ENCODE measurements at regions not wholly inside any gene's neighbourhood (a gene's known extent, or its start where the extent isn't known, plus 50 kb on each side); places are given as distances from the start of the nearest gene placed in this dataset.

DNA sequence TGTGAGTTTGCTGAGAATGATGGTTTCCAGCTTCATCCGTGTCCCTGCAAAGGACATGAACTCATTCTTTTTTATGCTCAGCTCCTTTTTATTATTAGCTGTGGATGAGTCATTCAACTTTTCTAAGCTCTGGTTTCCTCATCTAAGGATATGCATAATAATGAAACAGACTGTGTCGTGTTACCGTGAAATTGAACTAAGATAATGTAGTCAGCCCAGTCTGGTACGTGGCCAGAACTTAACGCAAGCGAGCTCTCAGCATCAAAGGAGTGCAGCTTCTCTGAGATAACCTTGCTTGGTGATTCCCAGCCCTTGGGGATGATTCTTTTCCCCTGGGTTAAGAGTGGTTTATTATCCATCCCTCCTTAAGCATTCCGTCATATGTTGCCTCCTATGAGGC lies 454.3 kb upstream of the EEF2KMT start:
- Mint-ChIP-seq H3K27ac (no peak overlapping the region), H3K27me3 (peaks cover 2% of the 10 kb centered on the region), H3K36me3 (no peaks in the 10 kb centered on the region), H3K9me3 (ENCODE audit: low read depth) (peaks cover 6% of the 10 kb centered on the region), H3K4me1 (ENCODE audit: low read depth) (no peaks in the 10 kb centered on the region), H3K4me3 (no peak overlapping the region)

- Mint-ChIP-seq H3K36me3 (no peaks in the 10 kb centered on the region), H3K9me3 (ENCODE audit: low read depth) (peaks cover 6% of the 10 kb centered on the region), H3K27me3 (peaks cover 5% of the 10 kb centered on the region), H3K4me3 (no peak overlapping the region), H3K27ac (no peak overlapping the region), H3K4me1 (ENCODE audit: low read depth) (no peaks in the 10 kb centered on the region)
Measured at GRCh38 chr16:5549802-5550201, 452.2 kb upstream of the EEF2KMT start.

GRCh38 chr16:5541356-5541755 lies 443.8 kb upstream of the EEF2KMT start:
- no peak overlapping the region for H3K27ac Mint-ChIP-seq
- peaks cover 8% of the 10 kb centered on the region for H3K9me3 Mint-ChIP-seq (ENCODE audit: low read depth)
- no peak overlapping the region for H3K4me3 Mint-ChIP-seq
- H3K36me3 Mint-ChIP-seq = no peaks in the 10 kb centered on the region
- H3K27me3 Mint-ChIP-seq = peaks cover 19% of the 10 kb centered on the region
- H3K4me1 Mint-ChIP-seq (ENCODE audit: low read depth) = no peaks in the 10 kb centered on the region

DNA sequence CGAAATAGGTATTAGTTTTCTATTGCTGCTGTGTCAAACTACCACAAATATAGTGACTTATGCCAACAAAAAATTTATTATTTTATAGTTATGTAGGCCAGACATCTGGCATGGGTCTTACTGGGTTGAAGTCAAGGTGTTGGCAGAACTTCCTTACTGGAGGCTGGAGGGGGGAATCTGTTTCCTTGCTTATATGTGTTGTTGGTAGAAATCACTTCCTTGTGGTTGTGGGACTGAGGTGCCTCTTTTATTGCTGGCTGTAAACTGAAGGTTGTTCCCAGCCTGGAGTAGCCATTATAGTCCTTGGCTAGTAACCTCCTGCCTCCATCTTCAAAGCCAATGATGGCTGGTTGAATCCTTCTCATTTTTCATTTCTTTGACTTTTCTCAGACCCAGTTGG lies 439.8 kb upstream of the EEF2KMT start:
- no peak overlapping the region for H3K27ac Mint-ChIP-seq
- no peaks in the 10 kb centered on the region for H3K4me1 Mint-ChIP-seq (ENCODE audit: low read depth)
- peaks cover 18% of the 10 kb centered on the region for H3K9me3 Mint-ChIP-seq (ENCODE audit: low read depth)
- H3K4me3 Mint-ChIP-seq = no peak overlapping the region
- H3K36me3 Mint-ChIP-seq = no peaks in the 10 kb centered on the region
- H3K27me3 Mint-ChIP-seq = peaks cover 9% of the 10 kb centered on the region

GRCh38 chr16:5533321-5533888 lies 435.8 kb upstream of the EEF2KMT start:
- Mint-ChIP-seq H3K4me3 (no peak overlapping the region), H3K4me1 (ENCODE audit: low read depth) (no peaks in the 10 kb centered on the region), H3K27ac (no peak overlapping the region), H3K36me3 (no peaks in the 10 kb centered on the region), H3K27me3 (peaks cover 6% of the 10 kb centered on the region), H3K9me3 (ENCODE audit: low read depth) (peaks cover 25% of the 10 kb centered on the region)

GRCh38 chr16:5527817-5528216 lies 430.2 kb upstream of the EEF2KMT start:
- Mint-ChIP-seq H3K27me3 (peaks cover 8% of the 10 kb centered on the region), H3K4me3 (no peak overlapping the region), H3K4me1 (ENCODE audit: low read depth) (no peaks in the 10 kb centered on the region), H3K9me3 (ENCODE audit: low read depth) (peaks cover 7% of the 10 kb centered on the region), H3K27ac (no peak overlapping the region), H3K36me3 (no peaks in the 10 kb centered on the region)

DNA sequence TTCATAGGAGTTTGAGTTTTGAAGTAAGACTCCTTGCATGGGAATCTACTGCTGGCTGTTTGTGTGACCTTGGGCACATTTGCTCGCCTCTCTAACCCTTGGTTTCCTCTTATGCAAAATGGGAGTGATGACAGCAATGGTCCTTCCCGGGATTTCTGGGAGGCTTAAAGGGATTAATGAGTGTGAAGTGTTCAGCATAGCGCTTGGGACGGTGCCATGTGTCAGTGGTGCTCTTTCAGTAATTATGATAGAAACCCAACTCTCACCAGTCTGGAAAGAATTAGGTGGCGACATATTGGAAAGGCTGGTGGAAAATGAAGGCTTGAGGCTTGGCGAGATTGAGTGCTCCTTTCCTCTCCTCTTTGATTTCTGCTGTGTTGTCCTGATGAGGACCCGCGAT lies 429.2 kb upstream of the EEF2KMT start:
- H3K36me3 Mint-ChIP-seq = no peaks in the 10 kb centered on the region
- H3K9me3 Mint-ChIP-seq (ENCODE audit: low read depth) = peaks cover 7% of the 10 kb centered on the region
- H3K4me1 Mint-ChIP-seq (ENCODE audit: low read depth) = no peaks in the 10 kb centered on the region
- H3K4me3 Mint-ChIP-seq = no peak overlapping the region
- H3K27ac Mint-ChIP-seq = no peak overlapping the region
- H3K27me3 Mint-ChIP-seq = peaks cover 8% of the 10 kb centered on the region

- Mint-ChIP-seq H3K9me3 (ENCODE audit: low read depth) (no peaks in the 10 kb centered on the region), H3K36me3 (no peaks in the 10 kb centered on the region), H3K27ac (no peak overlapping the region), H3K4me1 (ENCODE audit: low read depth) (no peaks in the 10 kb centered on the region), H3K4me3 (no peak overlapping the region), H3K27me3 (peaks cover 8% of the 10 kb centered on the region)
Measured at GRCh38 chr16:5523829-5524228, 426.2 kb upstream of the EEF2KMT start.

DNA sequence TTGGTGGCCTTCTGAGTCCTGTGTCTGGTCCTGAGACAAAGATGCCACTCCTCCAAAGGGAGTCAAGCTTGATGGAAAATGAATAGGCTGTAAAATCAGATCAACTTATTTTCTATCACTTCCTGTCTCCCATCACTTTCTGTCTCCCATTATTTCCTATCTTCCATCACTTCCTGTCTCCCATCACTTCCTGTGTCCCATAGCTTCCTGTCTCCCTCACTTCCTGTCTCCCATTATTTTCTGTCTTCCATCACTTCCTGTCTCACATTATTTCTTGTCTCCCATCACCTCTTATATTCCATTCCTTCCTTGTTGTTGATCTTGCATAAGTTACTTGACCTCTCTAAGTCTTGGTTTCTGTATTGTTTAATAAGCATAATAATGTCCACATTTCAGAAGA lies 418.5 kb upstream of the EEF2KMT start:
- Mint-ChIP-seq H3K4me3 (no peak overlapping the region), H3K4me1 (ENCODE audit: low read depth) (no peaks in the 10 kb centered on the region), H3K27ac (no peak overlapping the region), H3K36me3 (no peaks in the 10 kb centered on the region), H3K27me3 (peaks cover 5% of the 10 kb centered on the region), H3K9me3 (ENCODE audit: low read depth) (peaks cover 5% of the 10 kb centered on the region)

DNA sequence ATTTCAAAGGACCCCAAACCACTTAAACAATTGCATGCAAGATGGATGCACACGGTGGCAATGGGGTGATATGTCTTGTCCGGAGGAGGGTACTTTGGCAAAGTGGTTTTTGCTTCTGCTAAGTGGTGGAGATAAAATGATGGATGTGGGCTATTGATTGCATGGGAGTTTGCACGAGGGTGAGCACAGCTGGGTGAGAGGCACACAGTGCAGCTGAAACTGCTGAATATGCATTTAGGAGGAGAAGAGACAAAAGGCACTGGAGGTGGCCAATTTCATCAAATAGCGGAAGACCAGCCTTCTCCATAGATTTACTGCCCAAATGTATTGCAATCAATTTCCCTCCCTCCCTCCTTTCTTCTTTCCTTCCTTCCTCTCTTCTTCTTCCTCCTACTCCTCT lies 414.4 kb upstream of the EEF2KMT start:
- peaks cover 5% of the 10 kb centered on the region for H3K9me3 Mint-ChIP-seq (ENCODE audit: low read depth)
- H3K36me3 Mint-ChIP-seq = no peaks in the 10 kb centered on the region
- H3K27ac Mint-ChIP-seq = no peak overlapping the region
- no peak overlapping the region for H3K4me3 Mint-ChIP-seq
- no peaks in the 10 kb centered on the region for H3K4me1 Mint-ChIP-seq (ENCODE audit: low read depth)
- H3K27me3 Mint-ChIP-seq = peaks cover 9% of the 10 kb centered on the region

DNA sequence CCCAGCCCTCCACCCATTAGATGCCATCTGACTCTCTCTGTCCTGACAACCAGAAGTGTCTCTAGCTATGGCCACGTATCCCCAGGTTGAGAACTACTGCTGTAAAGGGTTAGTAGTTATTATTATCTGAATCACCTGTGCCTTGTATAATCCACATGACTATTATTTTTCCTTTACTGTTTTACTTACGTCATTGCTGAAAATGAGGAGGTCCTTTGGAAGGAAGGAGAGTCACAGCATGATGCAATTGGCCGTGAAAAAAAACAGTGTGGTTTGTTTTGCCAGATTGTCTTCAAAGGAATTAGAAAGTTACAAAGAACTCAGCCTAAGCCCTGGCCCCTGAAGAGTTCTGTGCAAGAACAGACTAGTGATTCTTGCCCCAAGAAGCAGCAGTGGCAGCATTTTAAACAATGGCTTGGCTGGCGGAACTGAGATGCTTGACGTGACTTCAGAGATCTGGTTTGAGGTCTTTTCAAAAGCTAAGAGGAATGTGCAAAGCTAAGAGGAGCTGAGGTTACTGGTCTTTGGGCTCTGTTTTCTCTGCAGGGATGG lies 413.3 kb upstream of the EEF2KMT start:
- H3K9me3 Mint-ChIP-seq (ENCODE audit: low read depth) = no peaks in the 10 kb centered on the region
- no peaks in the 10 kb centered on the region for H3K36me3 Mint-ChIP-seq
- no peak overlapping the region for H3K4me3 Mint-ChIP-seq
- peaks cover 12% of the 10 kb centered on the region for H3K27me3 Mint-ChIP-seq
- H3K27ac Mint-ChIP-seq = no peak overlapping the region
- H3K4me1 Mint-ChIP-seq (ENCODE audit: low read depth) = no peaks in the 10 kb centered on the region

- Mint-ChIP-seq H3K36me3 (no peaks in the 10 kb centered on the region), H3K4me3 (no peak overlapping the region), H3K9me3 (ENCODE audit: low read depth) (no peaks in the 10 kb centered on the region), H3K27me3 (peaks cover 12% of the 10 kb centered on the region), H3K27ac (no peak overlapping the region), H3K4me1 (ENCODE audit: low read depth) (no peaks in the 10 kb centered on the region)
Measured at GRCh38 chr16:5509794-5510193, 412.2 kb upstream of the EEF2KMT start.

GRCh38 chr16:5509336-5509735 lies 411.7 kb upstream of the EEF2KMT start:
- Mint-ChIP-seq H3K9me3 (ENCODE audit: low read depth) (no peaks in the 10 kb centered on the region), H3K27ac (no peak overlapping the region), H3K4me3 (no peak overlapping the region), H3K36me3 (no peaks in the 10 kb centered on the region), H3K27me3 (peaks cover 12% of the 10 kb centered on the region), H3K4me1 (ENCODE audit: low read depth) (no peaks in the 10 kb centered on the region)

- H3K27ac Mint-ChIP-seq = no peak overlapping the region
- no peaks in the 10 kb centered on the region for H3K36me3 Mint-ChIP-seq
- H3K9me3 Mint-ChIP-seq (ENCODE audit: low read depth) = no peaks in the 10 kb centered on the region
- peaks cover 10% of the 10 kb centered on the region for H3K27me3 Mint-ChIP-seq
- H3K4me1 Mint-ChIP-seq (ENCODE audit: low read depth) = no peaks in the 10 kb centered on the region
- H3K4me3 Mint-ChIP-seq = no peak overlapping the region
Measured at GRCh38 chr16:5508371-5508770, 410.8 kb upstream of the EEF2KMT start.

- Mint-ChIP-seq H3K27ac (no peak overlapping the region), H3K36me3 (no peaks in the 10 kb centered on the region), H3K27me3 (peaks cover 10% of the 10 kb centered on the region), H3K4me1 (ENCODE audit: low read depth) (no peaks in the 10 kb centered on the region), H3K4me3 (no peak overlapping the region), H3K9me3 (ENCODE audit: low read depth) (no peaks in the 10 kb centered on the region)
Measured at GRCh38 chr16:5506021-5506420, 408.4 kb upstream of the EEF2KMT start.
